Ectodermal cell (in vitro differentiated cells): ENCODE measurements at regions not wholly inside any gene's neighbourhood (a gene's known extent, or its start where the extent isn't known, plus 50 kb on each side); places are given as distances from the start of the nearest gene placed in this dataset.

Experiments used
- H3K27ac ChIP-seq: 2 replicates; pipeline ENCODE4 v1.7.0; 2013; ENCODE audit warnings: mild to moderate bottlenecking, low read depth, low read length; ENCODE audit not compliant: insufficient read depth, poor library complexity, severe bottlenecking
- H3K27me3 ChIP-seq: 2 replicates; pipeline ENCODE4 v1.7.0; 2013; ENCODE audit warnings: mild to moderate bottlenecking, low read length; ENCODE audit not compliant: insufficient read depth, control insufficient read depth, poor library complexity, severe bottlenecking
- H3K36me3 ChIP-seq: one replicate; pipeline ENCODE4 v1.7.0; 2013; ENCODE audit warnings: low read length; ENCODE audit not compliant: control insufficient read depth, insufficient read depth
- H3K4me1 ChIP-seq: one replicate; pipeline ENCODE4 v1.7.0; 2013; ENCODE audit warnings: low read length; ENCODE audit not compliant: control insufficient read depth, insufficient read depth
- H3K4me3 ChIP-seq: 2 replicates; pipeline ENCODE4 v1.7.0; 2013; ENCODE audit warnings: low read depth, low read length, control low read depth; ENCODE audit not compliant: insufficient read depth
- H3K9me3 ChIP-seq: 2 replicates; pipeline ENCODE4 v1.7.0; 2013; ENCODE audit warnings: mild to moderate bottlenecking, low read length, moderate library complexity; ENCODE audit not compliant: control insufficient read depth
- WGBS, 2 experiments: methylation state at CpG; one replicate each; pipeline ENCODE4 v1.1.7; 2013; ENCODE audit warnings: missing lambda C conversion rate in 2 of 2; 5-methylcytosine and 5-hydroxymethylcytosine counted together

DNA sequence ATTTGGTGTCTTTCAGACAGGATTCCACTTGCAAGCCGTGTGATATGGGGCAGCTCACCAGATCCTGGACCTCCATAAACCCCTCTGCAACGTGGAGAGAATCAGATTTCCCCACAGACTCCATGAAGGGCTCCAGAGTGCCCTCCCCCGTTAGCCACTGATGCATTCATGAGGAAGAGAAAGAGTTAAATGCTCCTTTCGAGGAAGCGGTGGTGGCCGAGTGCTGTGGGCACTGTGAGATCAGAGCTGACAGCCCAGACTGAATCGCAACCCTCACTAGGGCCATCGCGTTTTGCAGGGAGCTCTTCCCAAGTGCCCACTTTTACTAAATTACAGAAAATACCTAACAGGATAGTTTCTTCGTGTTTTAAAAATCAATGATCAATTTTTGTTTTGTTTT is 226.3 kb upstream of the ZNF32 start:
- Histone ChIP-seq H3K27me3 (no peaks in the 10 kb centered on the region), H3K9me3 (no peaks in the 10 kb centered on the region), H3K4me1 (no peaks in the 10 kb centered on the region), H3K4me3 (no peak overlapping the region), H3K27ac (no peak overlapping the region), H3K36me3 (no peaks in the 10 kb centered on the region)
- 48 to 56% methylated on average over 10 of the region's 10 CpGs for WGBS, 2 experiments

DNA sequence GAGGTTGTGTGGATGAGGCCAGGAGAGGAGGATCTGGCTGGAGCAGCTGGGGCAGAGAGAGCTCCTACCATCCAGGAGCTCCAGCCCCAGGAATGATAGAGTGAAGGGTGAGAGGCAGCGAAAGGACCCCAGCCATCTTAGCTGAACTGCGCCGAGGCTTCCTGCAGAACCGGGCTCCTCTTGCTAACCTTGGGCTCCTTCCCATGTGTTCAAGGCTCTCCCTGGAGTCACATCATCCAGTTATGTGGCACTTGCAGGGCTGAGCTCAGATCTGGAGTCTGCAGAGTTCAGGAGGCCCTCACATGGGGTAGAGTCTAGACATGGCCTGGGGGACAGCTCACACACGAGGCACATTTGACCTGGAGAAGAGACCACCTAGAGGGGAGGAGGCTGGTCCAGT is 225.0 kb upstream of the ZNF32 start:
- H3K4me1 ChIP-seq: no peaks in the 10 kb centered on the region
- H3K36me3 ChIP-seq: no peaks in the 10 kb centered on the region
- no peaks in the 10 kb centered on the region for H3K9me3 ChIP-seq
- no peak overlapping the region for H3K4me3 ChIP-seq
- H3K27me3 ChIP-seq: no peaks in the 10 kb centered on the region
- 92 to 96% methylated on average over 5 of the region's 5 CpGs for WGBS, 2 experiments
- H3K27ac ChIP-seq: no peak overlapping the region

DNA sequence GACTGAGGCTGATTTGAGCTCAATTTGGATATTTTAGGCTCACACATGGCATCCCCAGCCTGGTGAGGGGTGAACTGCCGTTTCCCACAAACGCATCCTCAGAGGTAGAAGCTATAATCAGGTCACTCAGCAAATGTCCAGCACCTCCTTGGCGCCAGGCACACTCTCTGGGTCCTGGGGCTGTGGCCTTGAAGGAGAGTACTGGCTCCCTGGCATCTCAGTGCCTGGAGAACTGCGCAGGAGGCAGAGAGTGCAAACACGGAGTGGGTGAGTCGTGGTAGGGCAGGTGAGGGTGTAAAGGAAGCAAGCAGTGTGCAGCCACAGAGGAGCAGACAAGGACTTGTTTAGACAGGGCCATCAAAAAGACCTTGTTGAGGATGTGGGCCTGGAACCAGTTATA is 224.0 kb upstream of the ZNF32 start:
- H3K9me3 ChIP-seq: no peaks in the 10 kb centered on the region
- H3K36me3 ChIP-seq: no peaks in the 10 kb centered on the region
- no peak overlapping the region for H3K4me3 ChIP-seq
- 92 to 93% methylated on average over 6 of the region's 6 CpGs for WGBS, 2 experiments
- no peaks in the 10 kb centered on the region for H3K27me3 ChIP-seq
- no peaks in the 10 kb centered on the region for H3K4me1 ChIP-seq
- no peak overlapping the region for H3K27ac ChIP-seq

DNA sequence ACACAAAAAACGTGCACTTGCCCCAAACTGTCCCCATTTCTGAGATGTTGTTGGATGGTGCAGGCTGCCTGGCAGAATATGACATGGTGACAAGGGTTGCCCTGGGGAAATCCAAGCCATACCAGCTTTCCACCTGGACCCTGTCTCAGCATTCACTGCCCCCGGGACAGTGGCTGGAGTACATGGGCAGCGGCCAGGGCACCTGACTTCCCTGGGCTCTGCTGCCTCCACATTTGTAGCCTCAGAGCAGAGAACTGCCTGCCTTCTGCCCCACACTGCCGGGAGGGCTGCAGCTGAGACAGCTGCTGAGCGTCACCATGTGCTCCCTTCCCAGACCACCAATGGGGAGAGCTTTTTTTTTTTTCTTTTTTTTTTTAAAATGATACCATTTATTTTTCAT is 222.9 kb upstream of the ZNF32 start:
- Histone ChIP-seq H3K27me3 (no peaks in the 10 kb centered on the region), H3K36me3 (no peaks in the 10 kb centered on the region), H3K27ac (no peak overlapping the region), H3K4me1 (no peaks in the 10 kb centered on the region), H3K9me3 (no peaks in the 10 kb centered on the region), H3K4me3 (no peak overlapping the region)
- 79 to 85% methylated on average over 4 to 5 of the region's 5 CpGs for WGBS, 2 experiments

DNA sequence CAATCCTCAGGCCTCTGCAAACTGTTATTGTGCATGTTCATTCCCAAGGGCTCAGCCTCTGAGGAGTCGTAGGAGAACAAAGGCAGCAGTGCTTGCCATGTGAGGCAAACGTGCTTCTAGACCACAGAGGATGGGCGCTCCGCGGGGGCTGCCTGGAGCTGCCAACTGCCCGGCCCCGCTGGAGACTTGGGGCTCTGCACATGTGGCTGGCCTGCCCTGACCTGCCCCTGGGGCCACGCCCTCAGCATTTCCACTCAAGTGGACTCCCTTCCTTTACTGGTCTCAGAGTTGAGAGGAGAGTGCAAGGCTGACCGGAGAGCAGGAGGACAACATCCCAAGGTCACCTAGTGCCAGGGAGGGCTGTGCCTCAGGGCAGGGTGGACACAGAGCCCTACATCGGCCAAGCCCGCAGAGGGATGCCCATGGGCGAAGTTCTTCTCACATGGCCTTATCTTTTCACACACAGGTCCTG is 222.3 kb upstream of the ZNF32 start:
- 90 to 91% methylated on average over 12 of the region's 12 CpGs for WGBS, 2 experiments

DNA sequence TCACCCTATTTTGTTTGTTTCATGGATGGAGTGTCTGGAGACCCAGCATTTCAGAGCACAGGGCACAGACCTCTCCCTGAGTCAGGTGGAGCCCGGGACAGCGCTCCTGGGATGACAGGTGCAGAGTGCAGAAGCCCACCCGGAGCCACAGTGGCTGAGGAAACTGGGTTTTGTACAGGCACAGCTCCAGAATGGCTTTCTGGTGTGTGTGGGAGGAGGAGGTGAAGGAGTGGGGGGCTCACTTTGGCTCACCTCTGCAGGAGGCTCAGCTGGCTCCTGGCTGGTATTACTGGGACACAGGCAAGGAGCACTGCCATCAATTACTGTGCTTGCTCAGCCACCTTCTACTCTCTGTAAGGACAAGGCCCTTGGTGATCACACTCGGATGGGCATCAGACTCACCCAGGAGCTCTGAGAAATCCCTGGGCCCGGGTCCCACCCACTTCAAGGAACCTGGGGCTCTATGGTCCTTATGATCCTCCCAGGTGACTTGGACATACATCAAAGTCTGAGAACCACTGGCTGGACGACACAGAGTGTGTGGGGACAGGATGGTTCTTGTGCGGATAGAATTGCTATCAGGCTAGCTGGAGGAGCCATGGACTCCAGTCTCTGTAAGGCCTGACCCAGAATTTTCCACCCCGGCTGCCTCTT is 221.1 kb upstream of the ZNF32 start:
- WGBS, 2 experiments: 92 to 94% methylated on average over 8 of the region's 8 CpGs

More for the DNA sequence above, 222.3 kb upstream of the ZNF32 start:
- Histone ChIP-seq H3K4me1 (no peaks in the 10 kb centered on the region), H3K27me3 (no peaks in the 10 kb centered on the region), H3K36me3 (no peaks in the 10 kb centered on the region), H3K27ac (no peak overlapping the region), H3K9me3 (no peaks in the 10 kb centered on the region), H3K4me3 (no peak overlapping the region)

DNA sequence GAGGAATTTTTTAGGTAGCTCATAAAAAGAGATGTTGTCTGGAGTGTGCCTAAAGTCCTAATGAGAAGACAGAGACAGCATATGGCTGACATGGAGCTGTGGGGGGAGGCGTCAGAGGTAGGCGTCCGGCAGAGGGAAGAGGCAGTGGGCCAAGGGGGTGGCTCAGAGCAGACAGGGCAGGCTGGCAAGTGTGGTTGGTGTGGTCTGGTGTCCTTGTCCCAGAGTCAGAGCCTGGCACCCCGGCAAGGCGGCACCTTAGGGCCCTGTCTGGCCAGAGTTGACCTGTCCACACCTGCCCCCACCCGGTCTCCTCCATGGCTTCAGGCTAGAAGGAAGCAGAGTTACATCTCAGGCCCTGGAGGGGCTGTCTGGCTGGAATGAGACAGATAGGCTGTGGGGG is 220.3 kb upstream of the ZNF32 start:
- Histone ChIP-seq H3K4me1 (no peaks in the 10 kb centered on the region), H3K4me3 (no peak overlapping the region), H3K27ac (no peak overlapping the region), H3K9me3 (no peaks in the 10 kb centered on the region), H3K36me3 (no peaks in the 10 kb centered on the region), H3K27me3 (no peaks in the 10 kb centered on the region)
- WGBS, 2 experiments: 93 to 97% methylated on average over 6 of the region's 6 CpGs

More for the DNA sequence above, 221.1 kb upstream of the ZNF32 start:
- Histone ChIP-seq H3K4me1 (no peaks in the 10 kb centered on the region), H3K36me3 (no peaks in the 10 kb centered on the region), H3K9me3 (no peaks in the 10 kb centered on the region), H3K27me3 (no peaks in the 10 kb centered on the region), H3K4me3 (no peak overlapping the region), H3K27ac (no peak overlapping the region)

DNA sequence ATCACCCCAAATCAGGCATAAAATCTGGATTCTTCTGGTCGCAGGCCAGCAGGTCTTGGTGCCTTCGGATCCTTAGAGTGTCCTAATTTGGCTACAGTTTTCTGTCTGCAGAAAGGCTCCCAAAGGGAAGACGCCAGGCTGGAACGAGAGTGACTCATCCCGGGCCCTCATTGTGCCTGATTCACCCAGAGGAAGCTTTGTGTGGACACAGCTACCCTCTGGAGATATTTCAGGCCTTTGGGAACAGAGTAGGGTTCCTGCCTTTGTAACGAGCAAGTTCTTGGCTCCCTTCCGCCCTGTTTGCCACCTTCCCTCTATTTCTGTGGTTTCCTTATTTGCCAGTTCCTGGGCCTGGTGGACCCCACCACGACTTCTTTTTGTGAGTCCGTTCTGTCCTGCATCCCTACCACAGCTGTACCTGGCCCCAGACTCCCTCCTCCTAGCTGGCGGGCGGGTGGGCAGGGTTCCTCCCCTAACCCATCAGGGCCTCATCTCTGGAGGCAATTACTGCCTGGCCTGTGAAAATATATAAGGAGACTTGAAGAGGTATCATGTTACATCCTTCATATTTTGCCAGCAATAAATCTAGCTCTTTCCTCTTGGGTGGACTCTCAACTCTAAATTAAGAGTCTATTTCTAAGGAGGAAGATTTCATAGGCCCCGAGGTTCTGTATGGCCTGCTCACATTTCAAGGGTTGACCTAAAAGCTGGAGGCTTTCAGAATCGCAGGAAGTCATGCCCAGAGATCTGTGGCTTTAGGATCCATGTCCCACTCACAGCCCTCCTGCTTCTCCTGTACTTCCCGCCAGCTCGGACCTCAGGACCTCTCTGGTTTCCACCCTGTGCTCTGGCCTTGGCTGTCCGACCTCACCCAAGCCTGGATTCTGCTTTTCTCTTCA is 219.2 kb upstream of the ZNF32 start:
- no peaks in the 10 kb centered on the region for H3K36me3 ChIP-seq
- H3K27me3 ChIP-seq: no peaks in the 10 kb centered on the region
- WGBS, 2 experiments: 91 to 94% methylated on average over 14 to 16 of the region's 16 CpGs
- H3K9me3 ChIP-seq: no peaks in the 10 kb centered on the region
- H3K4me1 ChIP-seq: no peaks in the 10 kb centered on the region
- H3K27ac ChIP-seq: no peak overlapping the region
- H3K4me3 ChIP-seq: no peak overlapping the region

DNA sequence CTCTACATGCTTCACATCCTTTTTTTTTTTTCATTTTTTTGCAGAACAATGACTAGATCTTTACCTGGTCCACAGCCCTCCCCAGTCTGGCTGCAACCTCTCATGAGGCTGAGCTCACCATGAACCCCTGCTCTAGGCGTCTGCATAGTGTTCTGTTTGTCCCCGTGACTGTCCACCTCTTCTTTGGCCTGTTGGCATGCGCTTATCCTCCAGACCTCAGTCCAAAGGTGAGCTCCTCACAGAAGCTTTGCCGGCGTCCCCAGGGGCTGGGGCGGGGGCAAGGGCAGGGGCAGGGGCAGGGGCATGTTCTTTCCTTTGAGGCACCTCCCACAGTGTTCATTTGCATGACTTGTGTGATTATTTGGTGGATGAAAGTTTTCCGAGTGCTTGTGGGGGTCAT is 218.4 kb upstream of the ZNF32 start:
- Histone ChIP-seq H3K36me3 (no peaks in the 10 kb centered on the region), H3K27me3 (no peaks in the 10 kb centered on the region), H3K4me3 (no peak overlapping the region), H3K4me1 (no peaks in the 10 kb centered on the region), H3K27ac (no peak overlapping the region), H3K9me3 (no peaks in the 10 kb centered on the region)
- 93 to 94% methylated on average over 7 of the region's 7 CpGs for WGBS, 2 experiments

DNA sequence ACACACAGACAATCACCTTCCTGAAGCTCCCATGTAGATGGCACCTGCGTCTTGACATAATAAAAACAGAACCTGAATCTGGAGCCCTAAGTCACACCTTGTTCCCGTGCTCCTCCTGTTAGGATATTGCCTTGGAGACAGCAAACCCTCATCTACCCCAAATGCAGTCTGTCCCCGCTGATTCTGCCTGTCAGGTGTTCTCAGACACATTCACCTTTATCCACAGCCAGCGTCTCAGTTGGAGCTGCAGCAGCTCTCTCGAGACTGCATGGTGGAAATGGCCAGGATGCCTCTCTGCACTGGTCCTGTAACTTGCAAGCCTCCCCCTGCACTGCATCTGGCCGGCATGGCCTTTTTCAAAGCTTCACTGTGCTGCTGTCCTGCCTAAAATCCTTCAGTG is 218.0 kb upstream of the ZNF32 start:
- no peaks in the 10 kb centered on the region for H3K4me1 ChIP-seq
- H3K27me3 ChIP-seq: no peaks in the 10 kb centered on the region
- no peak overlapping the region for H3K27ac ChIP-seq
- WGBS, 2 experiments: 84 to 85% methylated on average over 6 of the region's 6 CpGs
- H3K36me3 ChIP-seq: no peaks in the 10 kb centered on the region
- H3K9me3 ChIP-seq: no peaks in the 10 kb centered on the region
- H3K4me3 ChIP-seq: no peak overlapping the region
